ENCODE measurements at regions not wholly inside any gene's neighbourhood (a gene's known extent, or its start where the extent isn't known, plus 50 kb on each side); places are given as distances from the start of the nearest gene placed in this dataset.
A peak's percentile ranks its signal among the peaks of the same experiment; 100 is the strongest.

DNA sequence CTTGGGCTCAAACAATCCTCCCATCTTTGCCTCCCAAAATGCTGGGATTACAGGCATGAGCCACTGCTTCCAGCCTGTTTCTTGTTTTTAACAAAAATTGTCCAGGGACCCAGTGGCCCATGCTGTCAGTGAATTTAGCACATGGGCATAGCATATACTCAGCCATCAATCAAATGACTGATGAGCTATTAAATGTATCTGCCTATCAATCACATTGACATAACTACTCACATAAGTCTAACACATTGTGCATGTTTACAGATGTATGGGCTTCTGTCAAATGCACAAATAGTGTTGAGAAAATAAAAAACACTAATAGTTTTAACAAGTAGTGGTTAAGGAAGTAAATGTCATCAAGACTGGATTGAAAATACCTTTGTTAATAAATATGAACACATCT lies 249.4 kb downstream of the COX18 start:
- H3K79me2 ChIP-seq (ENCODE audit: control insufficient read depth, insufficient read depth, low read length) = no peaks in the 10 kb centered on the region
- no peak overlapping the region for H3K4me2 ChIP-seq (ENCODE audit: insufficient read depth, low read length)
- H3K4me1 ChIP-seq (replicated peaks in 1 of 2; ENCODE audit: control insufficient read depth in 2 of 2, insufficient read depth in 2 of 2, low read length in 2 of 2) = no peaks in the 10 kb centered on the region
- FAIRE-seq = no peak
- intact Hi-C loops (cut with micrococcal nuclease) = no loop called here
- no peak overlapping the region for H2AFZ ChIP-seq (ENCODE audit: low read depth, low read length)
- H3K27ac ChIP-seq (ENCODE audit: extremely low read depth, low read depth, low read length) = no peak overlapping the region
- no peak overlapping the region for H3K9ac ChIP-seq (ENCODE audit: insufficient read depth in 1 of 2, low read depth in 2 of 2, low read length in 2 of 2)
- DNase-seq (ENCODE audit: extremely low read depth in 1 of 4, low spot score in 3 of 4) = no peak
- no peaks in the 10 kb centered on the region for H4K20me1 ChIP-seq (replicated peaks; ENCODE audit: control insufficient read depth, insufficient read depth, low read length)
- no peaks in the 10 kb centered on the region for H3K9me1 ChIP-seq (ENCODE audit: control insufficient read depth, insufficient read depth, low read length)
- POLR2A ChIA-PET = no interaction called here
- H3K27me3 ChIP-seq (ENCODE audit: control insufficient read depth in 2 of 2, insufficient read depth in 2 of 2, low read length in 2 of 2) = no peaks in the 10 kb centered on the region
- no TSS peak for BruUV-seq (replicated peaks)
- peak; percentile 5 for TF ChIP-seq MEIS2 (IDR thresholded peaks at IDR 0.05; ENCODE audit: partially characterized antibody)
- TF ChIP-seq ZNF140 (CRISPR knock-in tag; IDR thresholded peaks at IDR 0.05) = no peak
- no peak for TF ChIP-seq ZNF232 (CRISPR knock-in tag; IDR thresholded peaks at IDR 0.05)
- CTCF ChIA-PET (ENCODE audit: low intra/inter-chr PET ratio) = no interaction called here
- no peak overlapping the region for H3K4me3 ChIP-seq
- no peak for ATAC-seq
- no peaks in the 10 kb centered on the region for H3K36me3 ChIP-seq (ENCODE audit: control insufficient read depth, insufficient read depth, low read length)
- H3K9me3 ChIP-seq (replicated peaks; ENCODE audit: control insufficient read depth, insufficient read depth, low read depth, low read length) = no peaks in the 10 kb centered on the region
- in situ Hi-C loops (cut with MboI) = no loop called here

DNA sequence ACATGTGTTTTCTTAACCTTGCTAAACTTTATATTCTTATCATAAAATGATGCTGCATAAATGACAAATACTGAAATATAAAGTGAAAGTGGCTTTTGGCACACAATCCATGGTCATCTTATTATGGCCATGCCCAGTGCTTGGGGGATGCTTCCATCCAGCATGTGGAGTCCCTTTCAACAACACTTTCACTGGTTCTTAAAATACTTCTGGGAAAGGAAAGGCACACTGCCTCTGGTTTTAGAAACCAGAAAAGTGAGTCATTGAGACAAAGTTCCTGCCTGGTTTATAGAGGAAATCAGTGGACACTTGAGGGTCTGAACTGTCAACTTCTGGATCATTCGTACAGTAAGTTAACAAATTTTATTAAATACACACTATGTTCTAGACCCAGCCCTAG lies 248.0 kb upstream of the ADAMTS3 start:
- no peak for FAIRE-seq
- H4K20me1 ChIP-seq (replicated peaks; ENCODE audit: control insufficient read depth, insufficient read depth, low read length) = no peaks in the 10 kb centered on the region
- no TSS peak for BruUV-seq (replicated peaks)
- ChIA-PET POLR2A (no interaction called here), CTCF (ENCODE audit: low intra/inter-chr PET ratio) (no interaction called here)
- WGBS (ENCODE audit: insufficient coverage, low coverage, missing lambda C conversion rate) = 0% methylated on average over 1 of the region's 1 CpG
- no peak for ATAC-seq
- H3K27ac ChIP-seq (ENCODE audit: extremely low read depth, low read depth, low read length) = no peak overlapping the region
- H3K9me3 ChIP-seq (replicated peaks; ENCODE audit: control insufficient read depth, insufficient read depth, low read depth, low read length) = no peaks in the 10 kb centered on the region
- H3K27me3 ChIP-seq (ENCODE audit: control insufficient read depth in 2 of 2, insufficient read depth in 2 of 2, low read length in 2 of 2) = no peaks in the 10 kb centered on the region
- H3K4me3 ChIP-seq = no peak overlapping the region
- H3K4me1 ChIP-seq (replicated peaks in 1 of 2; ENCODE audit: control insufficient read depth in 2 of 2, insufficient read depth in 2 of 2, low read length in 2 of 2) = no peaks in the 10 kb centered on the region
- H3K79me2 ChIP-seq (ENCODE audit: control insufficient read depth, insufficient read depth, low read length) = no peaks in the 10 kb centered on the region
- no peak for DNase-seq (ENCODE audit: extremely low read depth in 1 of 4, low spot score in 3 of 4)
- H2AFZ ChIP-seq (ENCODE audit: low read depth, low read length) = no peak overlapping the region
- in situ Hi-C loops (cut with MboI) (no loop called here), intact Hi-C loops (cut with micrococcal nuclease) (no loop called here)
- no peaks in the 10 kb centered on the region for H3K9me1 ChIP-seq (ENCODE audit: control insufficient read depth, insufficient read depth, low read length)
- H3K4me2 ChIP-seq (ENCODE audit: insufficient read depth, low read length) = no peak overlapping the region
- H3K36me3 ChIP-seq (ENCODE audit: control insufficient read depth, insufficient read depth, low read length) = no peaks in the 10 kb centered on the region
- H3K9ac ChIP-seq (ENCODE audit: insufficient read depth in 1 of 2, low read depth in 2 of 2, low read length in 2 of 2) = no peak overlapping the region
- TF ChIP-seq NCOA4 (IDR thresholded peaks at IDR 0.05; ENCODE audit: partially characterized antibody) (no peak), YBX1 (IDR thresholded peaks at IDR 0.05) (no peak), ZKSCAN1 (IDR thresholded peaks at IDR 0.05; ENCODE audit: low read depth, low read length) (no peak), CAMTA2 (CRISPR knock-in tag; conservative IDR thresholded peaks at IDR 0.05) (no peak), PHTF2 (CRISPR knock-in tag; IDR thresholded peaks at IDR 0.05) (no peak)
- TF ChIP-seq, protein P1, sequence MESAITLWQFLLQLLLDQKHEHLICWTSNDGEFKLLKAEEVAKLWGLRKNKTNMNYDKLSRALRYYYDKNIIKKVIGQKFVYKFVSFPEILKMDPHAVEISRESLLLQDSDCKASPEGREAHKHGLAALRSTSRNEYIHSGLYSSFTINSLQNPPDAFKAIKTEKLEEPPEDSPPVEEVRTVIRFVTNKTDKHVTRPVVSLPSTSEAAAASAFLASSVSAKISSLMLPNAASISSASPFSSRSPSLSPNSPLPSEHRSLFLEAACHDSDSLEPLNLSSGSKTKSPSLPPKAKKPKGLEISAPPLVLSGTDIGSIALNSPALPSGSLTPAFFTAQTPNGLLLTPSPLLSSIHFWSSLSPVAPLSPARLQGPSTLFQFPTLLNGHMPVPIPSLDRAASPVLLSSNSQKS (CRISPR knock-in tag; IDR thresholded peaks at IDR 0.05) = no peak
- TF ChIP-seq, protein P2, sequence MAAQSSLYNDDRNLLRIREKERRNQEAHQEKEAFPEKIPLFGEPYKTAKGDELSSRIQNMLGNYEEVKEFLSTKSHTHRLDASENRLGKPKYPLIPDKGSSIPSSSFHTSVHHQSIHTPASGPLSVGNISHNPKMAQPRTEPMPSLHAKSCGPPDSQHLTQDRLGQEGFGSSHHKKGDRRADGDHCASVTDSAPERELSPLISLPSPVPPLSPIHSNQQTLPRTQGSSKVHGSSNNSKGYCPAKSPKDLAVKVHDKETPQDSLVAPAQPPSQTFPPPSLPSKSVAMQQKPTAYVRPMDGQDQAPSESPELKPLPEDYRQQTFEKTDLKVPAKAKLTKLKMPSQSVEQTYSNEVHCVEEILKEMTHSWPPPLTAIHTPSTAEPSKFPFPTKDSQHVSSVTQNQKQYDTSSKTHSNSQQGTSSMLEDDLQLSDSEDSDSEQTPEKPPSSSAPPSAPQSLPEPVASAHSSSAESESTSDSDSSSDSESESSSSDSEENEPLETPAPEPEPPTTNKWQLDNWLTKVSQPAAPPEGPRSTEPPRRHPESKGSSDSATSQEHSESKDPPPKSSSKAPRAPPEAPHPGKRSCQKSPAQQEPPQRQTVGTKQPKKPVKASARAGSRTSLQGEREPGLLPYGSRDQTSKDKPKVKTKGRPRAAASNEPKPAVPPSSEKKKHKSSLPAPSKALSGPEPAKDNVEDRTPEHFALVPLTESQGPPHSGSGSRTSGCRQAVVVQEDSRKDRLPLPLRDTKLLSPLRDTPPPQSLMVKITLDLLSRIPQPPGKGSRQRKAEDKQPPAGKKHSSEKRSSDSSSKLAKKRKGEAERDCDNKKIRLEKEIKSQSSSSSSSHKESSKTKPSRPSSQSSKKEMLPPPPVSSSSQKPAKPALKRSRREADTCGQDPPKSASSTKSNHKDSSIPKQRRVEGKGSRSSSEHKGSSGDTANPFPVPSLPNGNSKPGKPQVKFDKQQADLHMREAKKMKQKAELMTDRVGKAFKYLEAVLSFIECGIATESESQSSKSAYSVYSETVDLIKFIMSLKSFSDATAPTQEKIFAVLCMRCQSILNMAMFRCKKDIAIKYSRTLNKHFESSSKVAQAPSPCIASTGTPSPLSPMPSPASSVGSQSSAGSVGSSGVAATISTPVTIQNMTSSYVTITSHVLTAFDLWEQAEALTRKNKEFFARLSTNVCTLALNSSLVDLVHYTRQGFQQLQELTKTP (IDR thresholded peaks at IDR 0.05; ENCODE audit: low read depth in 1 of 2, partially characterized antibody in 2 of 2) = no peak
- TF ChIP-seq, protein P3, sequence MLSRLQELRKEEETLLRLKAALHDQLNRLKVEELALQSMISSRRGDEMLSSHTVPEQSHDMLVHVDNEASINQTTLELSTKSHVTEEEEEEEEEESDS (CRISPR knock-in tag; IDR thresholded peaks at IDR 0.05) = no peak
